ENCODE measurements at regions not wholly inside any gene's neighbourhood (a gene's known extent, or its start where the extent isn't known, plus 50 kb on each side); places are given as distances from the start of the nearest gene placed in this dataset.

DNA sequence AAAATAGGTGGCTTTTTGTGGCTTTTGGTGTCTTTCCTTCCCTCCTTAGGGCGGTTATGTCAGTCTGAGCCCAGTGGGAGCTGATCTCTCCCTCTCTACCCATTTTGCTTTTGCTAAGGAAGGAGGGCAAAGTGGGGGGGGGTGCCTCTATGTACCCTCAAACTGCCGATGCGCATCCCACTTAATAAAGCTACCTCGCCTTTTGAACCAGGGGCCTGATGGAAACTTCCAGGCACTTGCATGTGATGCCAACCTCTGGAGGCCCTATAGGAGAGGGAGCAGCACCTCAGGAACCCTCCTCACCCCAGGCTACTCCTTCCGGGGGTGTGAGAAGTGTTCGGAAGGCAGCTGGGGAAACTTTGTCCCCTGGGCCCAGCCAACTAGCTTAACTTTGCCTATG, 97.0 kb upstream of the HSD17B12 start:
- no peak for TF ChIP-seq EP300 (conservative IDR thresholded peaks at IDR 0.05; ENCODE audit: poor library complexity, severe bottlenecking)
- TF ChIP-seq, protein P1, sequence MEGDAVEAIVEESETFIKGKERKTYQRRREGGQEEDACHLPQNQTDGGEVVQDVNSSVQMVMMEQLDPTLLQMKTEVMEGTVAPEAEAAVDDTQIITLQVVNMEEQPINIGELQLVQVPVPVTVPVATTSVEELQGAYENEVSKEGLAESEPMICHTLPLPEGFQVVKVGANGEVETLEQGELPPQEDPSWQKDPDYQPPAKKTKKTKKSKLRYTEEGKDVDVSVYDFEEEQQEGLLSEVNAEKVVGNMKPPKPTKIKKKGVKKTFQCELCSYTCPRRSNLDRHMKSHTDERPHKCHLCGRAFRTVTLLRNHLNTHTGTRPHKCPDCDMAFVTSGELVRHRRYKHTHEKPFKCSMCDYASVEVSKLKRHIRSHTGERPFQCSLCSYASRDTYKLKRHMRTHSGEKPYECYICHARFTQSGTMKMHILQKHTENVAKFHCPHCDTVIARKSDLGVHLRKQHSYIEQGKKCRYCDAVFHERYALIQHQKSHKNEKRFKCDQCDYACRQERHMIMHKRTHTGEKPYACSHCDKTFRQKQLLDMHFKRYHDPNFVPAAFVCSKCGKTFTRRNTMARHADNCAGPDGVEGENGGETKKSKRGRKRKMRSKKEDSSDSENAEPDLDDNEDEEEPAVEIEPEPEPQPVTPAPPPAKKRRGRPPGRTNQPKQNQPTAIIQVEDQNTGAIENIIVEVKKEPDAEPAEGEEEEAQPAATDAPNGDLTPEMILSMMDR (IDR thresholded peaks at IDR 0.05; ENCODE audit: poor library complexity, severe bottlenecking): no peak
- TF ChIP-seq, protein P2, sequence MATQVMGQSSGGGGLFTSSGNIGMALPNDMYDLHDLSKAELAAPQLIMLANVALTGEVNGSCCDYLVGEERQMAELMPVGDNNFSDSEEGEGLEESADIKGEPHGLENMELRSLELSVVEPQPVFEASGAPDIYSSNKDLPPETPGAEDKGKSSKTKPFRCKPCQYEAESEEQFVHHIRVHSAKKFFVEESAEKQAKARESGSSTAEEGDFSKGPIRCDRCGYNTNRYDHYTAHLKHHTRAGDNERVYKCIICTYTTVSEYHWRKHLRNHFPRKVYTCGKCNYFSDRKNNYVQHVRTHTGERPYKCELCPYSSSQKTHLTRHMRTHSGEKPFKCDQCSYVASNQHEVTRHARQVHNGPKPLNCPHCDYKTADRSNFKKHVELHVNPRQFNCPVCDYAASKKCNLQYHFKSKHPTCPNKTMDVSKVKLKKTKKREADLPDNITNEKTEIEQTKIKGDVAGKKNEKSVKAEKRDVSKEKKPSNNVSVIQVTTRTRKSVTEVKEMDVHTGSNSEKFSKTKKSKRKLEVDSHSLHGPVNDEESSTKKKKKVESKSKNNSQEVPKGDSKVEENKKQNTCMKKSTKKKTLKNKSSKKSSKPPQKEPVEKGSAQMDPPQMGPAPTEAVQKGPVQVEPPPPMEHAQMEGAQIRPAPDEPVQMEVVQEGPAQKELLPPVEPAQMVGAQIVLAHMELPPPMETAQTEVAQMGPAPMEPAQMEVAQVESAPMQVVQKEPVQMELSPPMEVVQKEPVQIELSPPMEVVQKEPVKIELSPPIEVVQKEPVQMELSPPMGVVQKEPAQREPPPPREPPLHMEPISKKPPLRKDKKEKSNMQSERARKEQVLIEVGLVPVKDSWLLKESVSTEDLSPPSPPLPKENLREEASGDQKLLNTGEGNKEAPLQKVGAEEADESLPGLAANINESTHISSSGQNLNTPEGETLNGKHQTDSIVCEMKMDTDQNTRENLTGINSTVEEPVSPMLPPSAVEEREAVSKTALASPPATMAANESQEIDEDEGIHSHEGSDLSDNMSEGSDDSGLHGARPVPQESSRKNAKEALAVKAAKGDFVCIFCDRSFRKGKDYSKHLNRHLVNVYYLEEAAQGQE (IDR thresholded peaks at IDR 0.05; ENCODE audit: borderline replicate concordance): no peak
- no peak for TF ChIP-seq MXI1 (conservative IDR thresholded peaks at IDR 0.05; ENCODE audit: poor library complexity, severe bottlenecking)
- TF ChIP-seq EZH2 (IDR thresholded peaks at IDR 0.05; ENCODE audit: borderline replicate concordance, insufficient read depth, low read length, poor library complexity, severe bottlenecking): no peak
- TF ChIP-seq RAD21 (conservative IDR thresholded peaks at IDR 0.05): no peak
- no peak for TF ChIP-seq POLR2AphosphoS5 (IDR thresholded peaks at IDR 0.05)
- TF ChIP-seq TAF1 (IDR thresholded peaks at IDR 0.05; ENCODE audit: low read depth): no peak
- no peak for TF ChIP-seq SMC3 (conservative IDR thresholded peaks at IDR 0.05; ENCODE audit: poor library complexity)
